Smooth muscle cell of the brain vasculature (primary cell): ENCODE measurements at regions not wholly inside any gene's neighbourhood (a gene's known extent, or its start where the extent isn't known, plus 50 kb on each side); places are given as distances from the start of the nearest gene placed in this dataset.

Source experiments
- DNase-seq: peaks from one replicate; pipeline ENCODE4 v3.0.0-alpha.2; 2012; ENCODE audit warnings: low read depth, low spot score

GRCh38 chr1:229953736-229954326 is 113.2 kb upstream of the GALNT2 start:
- DNase-seq: no peak

- DNase-seq: no peak
Observed at GRCh38 chr1:229964281-229964680, 102.8 kb upstream of the GALNT2 start.

GRCh38 chr1:229970714-229971113 is 96.3 kb upstream of the GALNT2 start:
- DNase-seq: no peak

GRCh38 chr1:229971141-229971540 is 95.9 kb upstream of the GALNT2 start:
- no peak for DNase-seq

- DNase-seq: no peak
Observed at GRCh38 chr1:229972600-229973296, 94.3 kb upstream of the GALNT2 start.

GRCh38 chr1:229973297-229973612 is 93.8 kb upstream of the GALNT2 start:
- no peak for DNase-seq

- no peak for DNase-seq
Observed at GRCh38 chr1:229975047-229975446, 92.0 kb upstream of the GALNT2 start.

- no peak for DNase-seq
Observed at GRCh38 chr1:229980009-229980408, 87.0 kb upstream of the GALNT2 start.

- DNase-seq: no peak
Observed at GRCh38 chr1:229981736-229982135, 85.3 kb upstream of the GALNT2 start.

GRCh38 chr1:229984310-229984991 is 82.6 kb upstream of the GALNT2 start:
- no peak for DNase-seq

GRCh38 chr1:229984992-229985612 is 81.9 kb upstream of the GALNT2 start:
- DNase-seq: no peak

- no peak for DNase-seq
Observed at GRCh38 chr1:229985613-229986010, 81.4 kb upstream of the GALNT2 start.

- no peak for DNase-seq
Observed at GRCh38 chr1:229986737-229987337, 80.2 kb upstream of the GALNT2 start.

GRCh38 chr1:229987953-229988352 is 79.1 kb upstream of the GALNT2 start:
- DNase-seq: no peak

GRCh38 chr1:229988534-229988933 is 78.5 kb upstream of the GALNT2 start:
- DNase-seq: no peak

- DNase-seq: no peak
Observed at GRCh38 chr1:229989591-229990248, 77.3 kb upstream of the GALNT2 start.

- no peak for DNase-seq
Observed at GRCh38 chr1:229990326-229990725, 76.7 kb upstream of the GALNT2 start.

- no peak for DNase-seq
Observed at GRCh38 chr1:229991104-229991513, 75.9 kb upstream of the GALNT2 start.

GRCh38 chr1:229991724-229992333 is 75.2 kb upstream of the GALNT2 start:
- no peak for DNase-seq

GRCh38 chr1:229993060-229993459 is 74.0 kb upstream of the GALNT2 start:
- no peak for DNase-seq

- DNase-seq: no peak
Observed at GRCh38 chr1:229993894-229994293, 73.1 kb upstream of the GALNT2 start.
